Omental fat pad (tissue), 3 donors: ENCODE measurements at regions not wholly inside any gene's neighbourhood (a gene's known extent, or its start where the extent isn't known, plus 50 kb on each side); places are given as distances from the start of the nearest gene placed in this dataset.
A peak's percentile ranks its signal among the peaks of the same experiment; 100 is the strongest.

Experiments used
- ATAC-seq: fragments of 150-250 bp; one replicate; pipeline ENCODE4 v1.9.1; 2016; ENCODE audit warnings: mild to moderate bottlenecking, moderate library complexity; ENCODE audit not compliant: low FRiP score
- DNase-seq: peaks from one replicate; pipeline ENCODE4 v3.0.0-alpha.2; 2019; ENCODE audit warnings: low spot score
- TF ChIP-seq, protein P1 (sequence below), 3 donors: fragments of 450-650 bp; IDR thresholded peaks; one replicate each; pipeline ENCODE4 v1.5.1; 2016 to 2017; ENCODE audit warnings: antibody characterized with exemption in 3 of 3, mild to moderate bottlenecking in 3 of 3, moderate library complexity in 2 of 3

DNA sequence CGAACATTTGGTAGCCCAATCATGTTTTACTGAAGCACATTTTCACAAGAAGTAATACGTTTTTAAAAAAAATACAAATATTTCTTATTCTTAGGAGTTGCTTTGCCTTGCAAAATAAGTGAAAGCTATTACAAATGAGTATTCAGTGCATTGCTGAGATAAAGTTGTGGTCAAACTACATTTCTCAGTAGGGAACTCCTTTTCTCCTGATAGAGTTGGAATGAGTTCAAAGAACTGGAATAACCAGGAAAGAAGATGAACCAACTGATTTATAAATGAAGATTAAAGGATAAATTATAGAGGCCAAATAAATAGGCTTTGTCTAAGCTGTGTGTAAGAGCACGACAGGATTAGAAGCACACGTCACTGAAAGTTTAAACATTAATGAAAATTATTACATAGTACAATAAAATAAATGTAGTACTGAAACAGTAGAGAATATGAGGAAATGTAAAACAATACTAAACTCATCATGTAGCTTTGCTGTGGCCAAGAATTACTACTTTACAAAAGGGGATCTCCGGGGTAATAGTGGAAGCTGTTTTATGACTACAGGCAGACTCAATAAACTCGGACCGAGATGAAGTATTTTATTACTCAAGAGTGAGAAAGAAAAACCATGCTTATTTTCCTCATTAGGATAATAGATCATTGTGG lies 73.6 kb downstream of the KCNJ2 start:
- DNase-seq (no peak), ATAC-seq (peak; percentile 44)
- TF ChIP-seq, protein P1, sequence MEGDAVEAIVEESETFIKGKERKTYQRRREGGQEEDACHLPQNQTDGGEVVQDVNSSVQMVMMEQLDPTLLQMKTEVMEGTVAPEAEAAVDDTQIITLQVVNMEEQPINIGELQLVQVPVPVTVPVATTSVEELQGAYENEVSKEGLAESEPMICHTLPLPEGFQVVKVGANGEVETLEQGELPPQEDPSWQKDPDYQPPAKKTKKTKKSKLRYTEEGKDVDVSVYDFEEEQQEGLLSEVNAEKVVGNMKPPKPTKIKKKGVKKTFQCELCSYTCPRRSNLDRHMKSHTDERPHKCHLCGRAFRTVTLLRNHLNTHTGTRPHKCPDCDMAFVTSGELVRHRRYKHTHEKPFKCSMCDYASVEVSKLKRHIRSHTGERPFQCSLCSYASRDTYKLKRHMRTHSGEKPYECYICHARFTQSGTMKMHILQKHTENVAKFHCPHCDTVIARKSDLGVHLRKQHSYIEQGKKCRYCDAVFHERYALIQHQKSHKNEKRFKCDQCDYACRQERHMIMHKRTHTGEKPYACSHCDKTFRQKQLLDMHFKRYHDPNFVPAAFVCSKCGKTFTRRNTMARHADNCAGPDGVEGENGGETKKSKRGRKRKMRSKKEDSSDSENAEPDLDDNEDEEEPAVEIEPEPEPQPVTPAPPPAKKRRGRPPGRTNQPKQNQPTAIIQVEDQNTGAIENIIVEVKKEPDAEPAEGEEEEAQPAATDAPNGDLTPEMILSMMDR (IDR thresholded peaks at IDR 0.05) = no peak

DNA sequence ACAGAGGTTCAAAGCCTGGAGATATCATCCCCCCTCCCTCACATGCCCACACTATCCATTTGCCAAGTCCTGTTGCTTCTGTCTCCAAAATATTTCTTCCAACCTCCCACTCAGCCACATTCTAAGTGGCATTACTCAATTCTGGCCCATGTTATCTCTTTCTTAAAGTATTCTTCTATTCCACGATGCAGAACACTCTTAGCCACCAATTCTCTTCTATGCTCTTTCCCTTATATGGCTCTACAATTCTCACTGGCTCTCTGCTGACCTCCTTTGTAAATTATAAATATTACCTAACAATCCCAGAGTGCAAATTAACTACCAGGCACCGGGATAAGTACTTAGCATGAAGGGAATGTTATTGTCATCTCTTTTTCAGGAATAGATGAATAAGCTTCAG lies 82.4 kb downstream of the KCNJ2 start:
- DNase-seq (no peak), ATAC-seq (no peak)
- TF ChIP-seq, protein P1 (IDR thresholded peaks at IDR 0.05) = no peak

DNA sequence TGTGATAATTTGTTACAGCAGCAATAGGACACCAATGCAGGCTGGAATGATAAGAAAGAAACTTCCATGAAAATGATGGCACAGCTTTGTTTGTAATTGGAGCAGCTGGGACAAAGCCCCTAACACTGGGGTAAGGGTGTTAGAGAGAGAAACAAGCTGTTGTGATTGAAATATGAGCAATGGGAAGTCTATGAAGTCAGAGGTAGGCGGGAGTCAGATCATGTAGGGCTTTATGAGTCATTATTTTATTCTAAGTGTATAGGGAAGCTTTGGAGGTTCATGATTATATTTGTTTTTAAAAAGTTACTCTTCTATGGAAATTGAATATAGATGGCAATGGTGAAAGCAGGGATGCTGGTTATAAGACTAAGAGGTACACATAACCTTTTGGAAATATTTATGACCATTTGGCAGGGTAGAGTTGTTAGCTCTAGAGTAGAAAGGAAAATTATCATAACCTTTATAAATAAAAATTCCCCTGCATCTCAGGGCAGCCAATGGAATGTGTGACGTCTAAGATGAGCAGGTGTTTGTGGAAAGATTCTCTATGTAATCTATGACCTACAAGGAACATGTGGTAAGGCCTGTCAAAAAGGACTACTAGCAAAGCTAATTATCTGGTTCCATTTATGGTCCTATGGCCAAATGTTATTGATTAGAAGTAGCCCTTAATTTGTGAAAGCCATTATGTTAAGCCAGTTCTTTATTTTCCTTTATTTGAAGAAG lies 85.6 kb downstream of the KCNJ2 start:
- DNase-seq (no peak), ATAC-seq (no peak)
- TF ChIP-seq, protein P1 (IDR thresholded peaks at IDR 0.05) = no peak

DNA sequence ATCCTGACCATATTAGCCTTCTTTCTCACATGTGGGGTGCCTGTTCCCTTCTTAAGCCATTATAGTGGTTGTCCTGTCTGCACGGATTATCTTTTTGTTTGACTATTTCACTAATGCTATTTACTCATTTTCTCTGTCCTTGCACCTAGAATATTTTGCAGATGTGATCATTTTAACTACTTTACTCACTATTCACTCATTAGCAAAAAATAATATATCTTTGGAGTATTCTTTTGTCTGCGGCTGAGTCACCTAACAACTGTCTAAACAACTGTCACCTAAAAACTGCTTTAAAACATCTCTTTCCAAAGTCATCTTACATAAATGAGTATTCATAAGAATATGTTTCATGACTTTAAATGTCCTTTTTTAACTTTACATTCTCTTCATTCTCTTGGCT lies 87.4 kb downstream of the KCNJ2 start:
- no peak for DNase-seq
- ATAC-seq = no peak
- TF ChIP-seq, protein P1 (IDR thresholded peaks at IDR 0.05) = no peak

DNA sequence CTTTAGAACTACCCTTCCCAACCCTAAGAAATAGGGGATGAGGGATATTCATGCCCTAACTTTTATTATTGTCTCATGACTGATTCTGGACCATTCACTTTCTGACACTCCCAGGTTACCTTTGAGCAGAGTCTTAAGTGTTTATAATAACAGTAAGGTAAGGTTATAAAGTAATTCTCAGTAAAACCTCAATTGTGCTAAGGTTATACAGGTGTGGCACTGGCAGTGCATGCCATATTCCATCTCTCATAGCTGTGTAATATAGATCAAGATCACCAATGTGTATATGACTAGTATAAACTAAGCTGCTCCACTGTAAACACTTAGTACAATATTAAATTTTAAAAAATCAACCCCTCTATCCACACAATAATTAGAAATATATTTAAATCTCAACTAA lies 89.1 kb downstream of the KCNJ2 start:
- ATAC-seq (no peak), DNase-seq (no peak)
- TF ChIP-seq, protein P1 (IDR thresholded peaks at IDR 0.05) = no peak

DNA sequence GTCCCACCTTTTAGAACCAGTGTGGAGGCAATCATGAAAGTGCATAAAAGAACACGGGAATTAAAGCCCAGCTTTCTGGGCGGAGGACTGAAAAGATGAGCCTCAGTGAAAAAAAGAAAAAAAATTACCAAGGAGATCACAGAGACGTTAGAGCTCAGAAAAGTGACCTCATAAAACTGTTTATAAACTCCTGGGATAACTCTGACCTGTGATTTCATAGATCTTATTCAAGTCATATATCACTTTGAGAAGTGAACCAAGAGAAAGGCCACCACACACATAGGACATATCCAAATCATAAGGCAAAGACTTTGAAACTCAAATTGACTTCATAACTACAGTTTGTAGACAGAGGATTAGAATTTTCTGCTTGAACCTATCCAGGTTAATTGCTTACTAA lies 90.1 kb downstream of the KCNJ2 start:
- no peak for ATAC-seq
- DNase-seq = no peak
- TF ChIP-seq, protein P1 (IDR thresholded peaks at IDR 0.05) = no peak

DNA sequence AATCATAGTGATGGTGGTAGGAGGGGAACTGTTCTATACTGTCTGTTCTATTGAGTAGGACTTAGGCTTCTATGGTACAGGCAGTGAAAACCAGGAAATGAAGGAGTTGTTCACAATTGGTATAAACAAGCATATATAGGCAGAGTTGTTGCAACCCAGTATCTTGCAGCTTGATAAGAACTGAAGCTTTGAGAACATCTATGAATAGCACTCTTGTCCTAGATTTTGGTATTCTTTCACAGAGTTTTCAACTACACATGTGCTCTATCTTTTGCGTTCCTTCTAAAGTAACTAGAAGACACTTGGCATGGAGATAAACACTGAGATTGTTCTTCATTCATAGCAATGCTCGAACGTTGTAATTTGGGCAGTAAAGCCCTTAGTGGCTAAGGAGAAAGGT lies 91.8 kb downstream of the KCNJ2 start:
- TF ChIP-seq, protein P1 (IDR thresholded peaks at IDR 0.05) = no peak
- ATAC-seq = no peak
- no peak for DNase-seq
